HepG2 (cell line): ENCODE measurements at regions not wholly inside any gene's neighbourhood (a gene's known extent, or its start where the extent isn't known, plus 50 kb on each side); places are given as distances from the start of the nearest gene placed in this dataset.

Source experiments
- ATAC-seq: fragments of 200-7000 bp; cut with Tn5 transposase; 3 replicates; pipeline ENCODE4 v1.9.1; 2020; ENCODE audit warnings: mild to moderate bottlenecking, moderate library complexity
- BruUV-seq: library from RNA; stranded (reverse); fragments of 400-500 nt; replicated peaks from 2 replicates; lab custom pipeline; 2021; lab: Mats Ljungman, UMichigan
- CTCF ChIA-PET: fragments of 300-600 bp; formaldehyde crosslinking; extraction: SDS; loops from one replicate; lab custom pipeline; 2021; ENCODE audit warnings: low total read pairs, inconsistent platforms, low intra/inter-chr PET ratio; lab: Yijun Ruan, JAX
- POLR2A ChIA-PET: fragments of 350-600 bp; sonication (Branson Sonifier 250); formaldehyde crosslinking; loops from one replicate; lab custom pipeline; 2020; ENCODE audit warnings: antibody characterized with exemption, inconsistent platforms; lab: Yijun Ruan, JAX
- DNase-seq: peaks from one replicate; pipeline ENCODE4 v3.0.0-alpha.2; 2015; ENCODE audit warnings: low spot score
- FAIRE-seq: peaks from 3 replicates; lab custom pipeline; 2011; peaks lifted over from hg19 to GRCh38; lab: Jason Lieb, UNC
- H2AFZ ChIP-seq: one replicate; pipeline ENCODE4 v1.6.1; 2011; ENCODE audit warnings: low read length, inconsistent platforms
- H3K27ac ChIP-seq: fragments of 300-600 bp; 3 replicates; pipeline ENCODE4 v1.8.0; 2011; ENCODE audit warnings: mixed run types, mild to moderate bottlenecking, mixed read lengths, low read length, inconsistent platforms; ENCODE audit not compliant: insufficient read depth; ENCODE audit errors: extremely low read length
- H3K27me3 ChIP-seq, 2 experiments: fragments of 200-600 bp in 1 of 2; 2 replicates in 1 of 2; 3 replicates in 1 of 2; pipeline versions ENCODE4 v1.6.0 to v1.8.0; 2011; ENCODE audit warnings: low read length in 2 of 2, mild to moderate bottlenecking in 2 of 2, moderate library complexity in 2 of 2, inconsistent platforms in 1 of 2; ENCODE audit not compliant: insufficient read depth in 2 of 2, control insufficient read depth in 1 of 2
- H3K36me3 ChIP-seq, 2 experiments: fragments of 200-600 bp in 1 of 2; replicated peaks in 1 of 2; 2 replicates in 1 of 2; 3 replicates in 1 of 2; pipeline versions ENCODE4 v1.5.1 to v1.8.0; 2011; ENCODE audit warnings: low read length in 2 of 2, inconsistent platforms in 1 of 2; ENCODE audit not compliant: insufficient read depth in 2 of 2, control insufficient read depth in 1 of 2
- H3K4me1 ChIP-seq: 2 replicates; pipeline ENCODE4 v1.5.1; 2012; ENCODE audit warnings: low read length, inconsistent platforms; ENCODE audit not compliant: insufficient read depth
- H3K4me2 ChIP-seq: 2 replicates; pipeline ENCODE4 v1.6.0; 2011; ENCODE audit warnings: low read depth, low read length, inconsistent platforms
- H3K4me3 ChIP-seq, 3 experiments: fragments of 200-600 bp in 1 of 3; sonication (generic), shearing (Covaris generic) in 1 of 3; replicated peaks in 1 of 3; 2 replicates each; pipeline ENCODE4 v1.5.1; 2011 to 2016; ENCODE audit warnings: low read length in 3 of 3, inconsistent platforms in 2 of 3, low read depth in 2 of 3, mild to moderate bottlenecking in 2 of 3, control low read depth in 1 of 3, mixed read lengths in 1 of 3; ENCODE audit not compliant: insufficient read depth in 1 of 3
- H3K79me2 ChIP-seq: one replicate; pipeline ENCODE4 v1.6.1; 2011; ENCODE audit warnings: low read length, inconsistent platforms; ENCODE audit not compliant: insufficient read depth
- H3K9ac ChIP-seq: 2 replicates; pipeline ENCODE4 v1.6.0; 2011; ENCODE audit warnings: mild to moderate bottlenecking, low read depth, low read length, inconsistent platforms; ENCODE audit not compliant: insufficient read depth
- H3K9me3 ChIP-seq: 2 replicates; pipeline ENCODE4 v1.5.1; 2012; ENCODE audit warnings: mild to moderate bottlenecking, low read length
- H4K20me1 ChIP-seq: 2 replicates; pipeline ENCODE4 v1.6.0; 2011; ENCODE audit warnings: inconsistent platforms, mild to moderate bottlenecking, low read length, moderate library complexity; ENCODE audit not compliant: insufficient read depth
- CEBPB ChIP-seq: IDR thresholded peaks from 2 replicates; pipeline ENCODE4 v1.6.1; 2011; ENCODE audit warnings: low read depth, low read length, improper control_type of control experiment, borderline replicate concordance
- DNMT3B ChIP-seq: conservative IDR thresholded peaks from 2 replicates; pipeline ENCODE4 v1.6.1; 2016; ENCODE audit warnings: missing biosample characterization, control low read depth
- GZF1 ChIP-seq: sonication (generic); formaldehyde crosslinking; IDR thresholded peaks from 2 replicates; pipeline ENCODE4 v1.5.1; 2020; ENCODE audit warnings: mild to moderate bottlenecking, missing genetic modification reagents
- PITX1 ChIP-seq: sonication (generic); formaldehyde crosslinking; IDR thresholded peaks from 2 replicates; pipeline ENCODE4 v1.5.1; 2020; ENCODE audit warnings: mild to moderate bottlenecking, missing genetic modification reagents
- SOX13 ChIP-seq, 3 experiments: fragments of 450-650 bp in 1 of 3; sonication (generic) in 1 of 3; formaldehyde crosslinking in 1 of 3; IDR thresholded peaks in 2 of 3; conservative IDR thresholded peaks in 1 of 3; 2 replicates each; pipeline versions ENCODE4 v1.5.0 to v1.6.1; 2016 to 2020; ENCODE audit warnings: antibody characterized with exemption in 1 of 3, mild to moderate bottlenecking in 1 of 3, missing compliant biosample characterization in 1 of 3, missing genetic modification reagents in 1 of 3, moderate library complexity in 1 of 3
- ZBTB20 ChIP-seq: sonication (generic); formaldehyde crosslinking; IDR thresholded peaks from 2 replicates; pipeline ENCODE4 v1.8.1; 2023; ENCODE audit warnings: missing genetic modification reagents, low read depth, mild to moderate bottlenecking, borderline replicate concordance
- ZNF484 ChIP-seq: sonication (generic); formaldehyde crosslinking; IDR thresholded peaks from 2 replicates; pipeline ENCODE4 v1.5.1; 2020; ENCODE audit warnings: mild to moderate bottlenecking, low read depth, missing genetic modification reagents, borderline replicate concordance
- ZNF724P ChIP-seq: sonication (generic); formaldehyde crosslinking; IDR thresholded peaks from 2 replicates; pipeline ENCODE4 v1.8.0; 2022; ENCODE audit warnings: missing genetic modification reagents, borderline replicate concordance
- WGBS: methylation state at CpG from one replicate; pipeline ENCODE4 v1.1.6; 2017; ENCODE audit warnings: low lambda C conversion rate; 5-methylcytosine and 5-hydroxymethylcytosine counted together
- in situ Hi-C: cut with HindIII; loops from 2 replicates; pipeline ENCODE4 v1.10.0; 2017; ENCODE audit warnings: low pct_unique_long_range_greater_than_20kb; ENCODE audit not compliant: extremely low pct_ligation_motif_present
- intact Hi-C: fragments of 100-400 bp; cut with micrococcal nuclease; formaldehyde crosslinking; loops from one replicate; pipeline ENCODE4 v1.10.0; 2022; ENCODE audit not compliant: unreplicated experiment
- TF ChIP-seq, protein P1 (sequence below): sonication (generic); formaldehyde crosslinking; IDR thresholded peaks from 2 replicates; pipeline ENCODE4 v1.8.1; 2023; ENCODE audit warnings: mild to moderate bottlenecking, missing genetic modification reagents
- TF ChIP-seq, protein P2 (sequence below): sonication (generic); formaldehyde crosslinking; IDR thresholded peaks from 2 replicates; pipeline ENCODE4 v1.4.0; 2020; ENCODE audit warnings: mild to moderate bottlenecking, missing genetic modification reagents
- TF ChIP-seq, protein P3 (sequence below): sonication (generic); formaldehyde crosslinking; IDR thresholded peaks from 2 replicates; pipeline ENCODE4 v1.4.0; 2020; ENCODE audit warnings: mild to moderate bottlenecking, missing genetic modification reagents
- TF ChIP-seq, protein P4 (sequence below): sonication (generic); formaldehyde crosslinking; IDR thresholded peaks from 2 replicates; pipeline ENCODE4 v1.8.1; 2023; ENCODE audit warnings: mild to moderate bottlenecking, missing genetic modification reagents

DNA sequence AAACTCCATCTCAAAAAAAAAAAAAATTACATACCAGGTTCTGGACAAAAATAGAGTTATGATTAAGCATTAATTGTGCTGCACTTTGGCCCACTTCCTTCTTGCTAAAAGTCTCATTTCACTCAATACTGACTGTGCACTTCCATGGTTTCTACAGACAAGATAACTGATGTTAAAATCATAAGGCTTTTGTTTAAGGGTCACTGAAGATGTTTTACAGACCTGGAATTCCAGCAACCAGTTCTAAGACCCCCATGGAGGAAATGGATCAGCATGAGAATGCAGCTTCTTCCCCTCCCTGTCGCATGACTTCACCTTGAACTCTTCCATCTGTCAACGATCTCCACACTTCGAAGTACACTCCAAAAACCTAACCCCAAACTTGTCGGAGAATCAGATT, 1191.8 kb upstream of the AUTS2 start:
- Histone ChIP-seq H4K20me1 (no peaks in the 10 kb centered on the region), H3K36me3 (no peaks in the 10 kb centered on the region), H3K27me3 (no peaks in the 10 kb centered on the region), H3K4me2 (no peak overlapping the region), H2AFZ (no peak overlapping the region), H3K9ac (no peak overlapping the region), H3K4me1 (no peaks in the 10 kb centered on the region), H3K9me3 (peaks cover 17% of the 10 kb centered on the region; the same call in 1 of the 2 replicates), H3K27ac (no peak overlapping the region), H3K79me2 (no peaks in the 10 kb centered on the region), H3K4me3 (no peak overlapping the region)
- no TSS peak for BruUV-seq
- WGBS: 38% methylated on average over 4 of the region's 4 CpGs
- FAIRE-seq: no peak
- in situ Hi-C loops (no loop called here), intact Hi-C loops (no loop called here)
- ChIA-PET CTCF (no interaction called here), POLR2A (no interaction called here)
- no peak for DNase-seq
- ATAC-seq: no peak
- TF ChIP-seq, protein P1, sequence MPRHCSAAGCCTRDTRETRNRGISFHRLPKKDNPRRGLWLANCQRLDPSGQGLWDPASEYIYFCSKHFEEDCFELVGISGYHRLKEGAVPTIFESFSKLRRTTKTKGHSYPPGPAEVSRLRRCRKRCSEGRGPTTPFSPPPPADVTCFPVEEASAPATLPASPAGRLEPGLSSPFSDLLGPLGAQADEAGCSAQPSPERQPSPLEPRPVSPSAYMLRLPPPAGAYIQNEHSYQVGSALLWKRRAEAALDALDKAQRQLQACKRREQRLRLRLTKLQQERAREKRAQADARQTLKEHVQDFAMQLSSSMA (CRISPR knock-in tag): no peak
- TF ChIP-seq GZF1 (CRISPR knock-in tag): no peak
- TF ChIP-seq, protein P2, sequence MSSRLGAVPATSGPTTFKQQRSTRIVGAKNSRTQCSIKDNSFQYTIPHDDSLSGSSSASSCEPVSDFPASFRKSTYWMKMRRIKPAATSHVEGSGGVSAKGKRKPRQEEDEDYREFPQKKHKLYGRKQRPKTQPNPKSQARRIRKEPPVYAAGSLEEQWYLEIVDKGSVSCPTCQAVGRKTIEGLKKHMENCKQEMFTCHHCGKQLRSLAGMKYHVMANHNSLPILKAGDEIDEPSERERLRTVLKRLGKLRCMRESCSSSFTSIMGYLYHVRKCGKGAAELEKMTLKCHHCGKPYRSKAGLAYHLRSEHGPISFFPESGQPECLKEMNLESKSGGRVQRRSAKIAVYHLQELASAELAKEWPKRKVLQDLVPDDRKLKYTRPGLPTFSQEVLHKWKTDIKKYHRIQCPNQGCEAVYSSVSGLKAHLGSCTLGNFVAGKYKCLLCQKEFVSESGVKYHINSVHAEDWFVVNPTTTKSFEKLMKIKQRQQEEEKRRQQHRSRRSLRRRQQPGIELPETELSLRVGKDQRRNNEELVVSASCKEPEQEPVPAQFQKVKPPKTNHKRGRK (CRISPR knock-in tag): no peak
- no peak for TF ChIP-seq SOX13 (IDR thresholded peaks at IDR 0.05)
- no peak for TF ChIP-seq SOX13 (CRISPR knock-in tag; conservative IDR thresholded peaks at IDR 0.05 in 1 of 2, IDR thresholded peaks at IDR 0.05 in 1 of 2)
- TF ChIP-seq ZNF484: no peak
- TF ChIP-seq PITX1 (CRISPR knock-in tag): no peak
- TF ChIP-seq, protein P3, sequence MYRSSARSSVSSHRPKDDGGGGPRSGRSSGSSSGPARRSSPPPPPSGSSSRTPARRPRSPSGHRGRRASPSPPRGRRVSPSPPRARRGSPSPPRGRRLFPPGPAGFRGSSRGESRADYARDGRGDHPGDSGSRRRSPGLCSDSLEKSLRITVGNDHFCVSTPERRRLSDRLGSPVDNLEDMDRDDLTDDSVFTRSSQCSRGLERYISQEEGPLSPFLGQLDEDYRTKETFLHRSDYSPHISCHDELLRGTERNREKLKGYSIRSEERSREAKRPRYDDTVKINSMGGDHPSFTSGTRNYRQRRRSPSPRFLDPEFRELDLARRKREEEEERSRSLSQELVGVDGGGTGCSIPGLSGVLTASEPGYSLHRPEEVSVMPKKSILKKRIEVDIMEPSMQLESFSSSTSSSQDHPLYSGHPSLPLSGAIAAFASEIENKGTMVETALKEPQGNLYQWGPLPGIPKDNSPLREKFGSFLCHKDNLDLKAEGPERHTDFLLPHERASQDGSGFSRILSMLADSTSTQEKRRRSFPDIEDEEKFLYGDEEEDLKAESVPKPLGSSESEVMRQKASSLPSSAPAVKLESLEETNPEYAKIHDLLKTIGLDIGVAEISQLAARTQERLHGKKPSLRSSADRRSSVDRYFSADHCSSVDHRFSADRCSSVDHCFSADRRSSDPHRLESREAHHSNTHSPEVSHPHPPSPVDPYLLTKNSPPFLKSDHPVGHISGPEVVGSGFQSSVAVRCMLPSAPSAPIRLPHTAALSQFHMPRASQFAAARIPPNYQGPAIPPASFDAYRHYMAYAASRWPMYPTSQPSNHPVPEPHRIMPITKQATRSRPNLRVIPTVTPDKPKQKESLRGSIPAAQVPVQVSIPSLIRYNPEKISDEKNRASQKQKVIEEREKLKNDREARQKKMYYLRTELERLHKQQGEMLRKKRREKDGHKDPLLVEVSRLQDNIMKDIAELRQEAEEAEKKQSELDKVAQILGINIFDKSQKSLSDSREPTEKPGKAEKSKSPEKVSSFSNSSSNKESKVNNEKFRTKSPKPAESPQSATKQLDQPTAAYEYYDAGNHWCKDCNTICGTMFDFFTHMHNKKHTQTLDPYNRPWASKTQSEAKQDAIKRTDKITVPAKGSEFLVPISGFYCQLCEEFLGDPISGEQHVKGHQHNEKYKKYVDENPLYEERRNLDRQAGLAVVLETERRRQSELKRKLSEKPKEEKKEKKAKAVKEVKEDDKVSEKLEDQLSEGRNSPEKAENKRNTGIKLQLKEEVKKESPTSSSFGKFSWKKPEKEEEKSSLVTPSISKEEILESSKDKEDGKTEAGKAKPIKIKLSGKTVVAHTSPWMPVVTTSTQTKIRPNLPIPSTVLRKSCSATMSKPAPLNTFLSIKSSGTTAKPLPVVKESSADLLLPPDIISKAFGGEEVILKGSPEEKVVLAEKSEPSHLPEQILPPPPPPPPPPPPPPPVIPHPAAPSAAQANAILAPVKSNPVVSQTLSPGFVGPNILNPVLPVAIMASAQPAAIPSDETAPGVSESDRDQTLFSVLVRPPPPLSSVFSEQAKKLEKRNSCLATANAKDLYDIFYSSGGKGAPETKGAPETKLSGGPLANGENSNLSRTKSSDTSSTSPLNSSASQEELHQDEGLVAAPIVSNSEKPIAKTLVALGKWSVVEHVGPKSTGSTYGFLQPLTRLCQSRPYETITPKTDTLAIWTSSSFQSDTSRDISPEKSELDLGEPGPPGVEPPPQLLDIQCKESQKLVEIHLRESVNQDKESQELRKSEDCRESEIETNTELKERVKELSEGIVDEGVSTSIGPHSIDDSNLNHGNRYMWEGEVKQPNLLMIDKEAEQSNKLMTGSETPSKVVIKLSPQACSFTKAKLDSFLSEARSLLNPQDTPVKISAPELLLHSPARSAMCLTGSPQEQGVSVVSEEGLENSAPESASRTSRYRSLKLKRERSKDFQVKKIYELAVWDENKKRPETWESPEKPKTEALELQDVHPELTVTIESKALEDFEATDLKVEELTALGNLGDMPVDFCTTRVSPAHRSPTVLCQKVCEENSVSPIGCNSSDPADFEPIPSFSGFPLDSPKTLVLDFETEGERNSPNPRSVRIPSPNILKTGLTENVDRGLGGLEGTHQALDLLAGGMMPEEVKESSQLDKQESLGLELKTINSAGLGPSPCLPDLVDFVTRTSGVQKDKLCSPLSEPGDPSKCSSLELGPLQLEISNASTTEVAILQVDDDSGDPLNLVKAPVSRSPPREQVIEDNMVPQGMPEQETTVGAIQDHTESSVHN (CRISPR knock-in tag): no peak
- no peak for TF ChIP-seq ZNF724P (CRISPR knock-in tag)
- no peak for TF ChIP-seq CEBPB
- no peak for TF ChIP-seq ZBTB20 (CRISPR knock-in tag)
- no peak for TF ChIP-seq DNMT3B (CRISPR knock-in tag)
- TF ChIP-seq, protein P4, sequence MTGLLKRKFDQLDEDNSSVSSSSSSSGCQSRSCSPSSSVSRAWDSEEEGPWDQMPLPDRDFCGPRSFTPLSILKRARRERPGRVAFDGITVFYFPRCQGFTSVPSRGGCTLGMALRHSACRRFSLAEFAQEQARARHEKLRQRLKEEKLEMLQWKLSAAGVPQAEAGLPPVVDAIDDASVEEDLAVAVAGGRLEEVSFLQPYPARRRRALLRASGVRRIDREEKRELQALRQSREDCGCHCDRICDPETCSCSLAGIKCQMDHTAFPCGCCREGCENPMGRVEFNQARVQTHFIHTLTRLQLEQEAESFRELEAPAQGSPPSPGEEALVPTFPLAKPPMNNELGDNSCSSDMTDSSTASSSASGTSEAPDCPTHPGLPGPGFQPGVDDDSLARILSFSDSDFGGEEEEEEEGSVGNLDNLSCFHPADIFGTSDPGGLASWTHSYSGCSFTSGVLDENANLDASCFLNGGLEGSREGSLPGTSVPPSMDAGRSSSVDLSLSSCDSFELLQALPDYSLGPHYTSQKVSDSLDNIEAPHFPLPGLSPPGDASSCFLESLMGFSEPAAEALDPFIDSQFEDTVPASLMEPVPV: no peak
